Thyroid gland (tissue), 4 donors: ENCODE measurements at regions not wholly inside any gene's neighbourhood (a gene's known extent, or its start where the extent isn't known, plus 50 kb on each side); places are given as distances from the start of the nearest gene placed in this dataset.

Source experiments
- DNase-seq, 2 donors: peaks; one replicate each; pipeline ENCODE4 v3.0.0-alpha.2; 2019
- H3K27ac ChIP-seq, 3 donors: fragments of 200-600 bp; sonication (generic); 1 replicate in 2 of 3; 2 replicates in 1 of 3; pipeline ENCODE4 v1.5.1; 2016 to 2019; ENCODE audit warnings: mild to moderate bottlenecking in 1 of 3, moderate library complexity in 1 of 3
- H3K27me3 ChIP-seq: fragments of 200-600 bp; sonication (generic); one replicate; pipeline ENCODE4 v1.5.1; 2019
- H3K36me3 ChIP-seq, 2 donors: fragments of 200-600 bp; sonication (generic); one replicate each; pipeline ENCODE4 v1.5.1; 2016 to 2019
- H3K4me1 ChIP-seq, 2 donors: fragments of 200-600 bp; sonication (generic); one replicate each; pipeline ENCODE4 v1.5.1; 2017 to 2019
- H3K4me3 ChIP-seq, 3 donors: fragments of 200-600 bp; sonication (generic); replicated peaks in 1 of 3; 1 replicate in 2 of 3; 2 replicates in 1 of 3; pipeline ENCODE4 v1.5.1; 2016; ENCODE audit warnings: mild to moderate bottlenecking in 1 of 3
- H3K9me3 ChIP-seq: fragments of 200-600 bp; sonication (generic); one replicate; pipeline ENCODE4 v1.5.1; 2017
- CTCF ChIP-seq, 6 experiments: fragments of 200-600 bp in 3 of 6; fragments of 450-650 bp in 3 of 6; sonication (generic) in 3 of 6; IDR thresholded peaks; one replicate each; pipeline ENCODE4 v1.5.1; 2016 to 2019; ENCODE audit warnings: antibody characterized with exemption in 6 of 6, mild to moderate bottlenecking in 2 of 6, inconsistent platforms in 1 of 6, moderate library complexity in 1 of 6
- POLR2A ChIP-seq, 2 donors: fragments of 450-650 bp; IDR thresholded peaks; one replicate each; pipeline ENCODE4 v1.6.1; 2017; ENCODE audit warnings: antibody characterized with exemption in 2 of 2, mild to moderate bottlenecking in 2 of 2, moderate library complexity in 1 of 2
- WGBS, 2 donors: methylation state at CpG; one replicate each; pipeline ENCODE4 v1.1.5; 2017; 5-methylcytosine and 5-hydroxymethylcytosine counted together
- intact Hi-C: fragments of 100-400 bp; cut with DNase I; formaldehyde crosslinking; loops from one replicate; pipeline ENCODE4 v1.15.1; 2023

GRCh38 chr5:176740131-176740701, 70.1 kb upstream of the UNC5A start:
- H3K4me3 ChIP-seq, result no peak overlapping the region
- WGBS, 2 donors, result 72% methylated on average over 11 to 16 of the region's 16 CpGs
- H3K4me1 ChIP-seq, result no peaks in the 10 kb centered on the region
- no peak overlapping the region for H3K27ac ChIP-seq
- intact Hi-C loops, result no loop called here
- H3K36me3 ChIP-seq, result no peaks in the 10 kb centered on the region
- no peak for DNase-seq
- no peak for TF ChIP-seq POLR2A (IDR thresholded peaks at IDR 0.05)
- no peak for TF ChIP-seq CTCF (IDR thresholded peaks at IDR 0.05)
- peaks cover 10% of the 10 kb centered on the region for H3K27me3 ChIP-seq
- H3K9me3 ChIP-seq, result no peaks in the 10 kb centered on the region

GRCh38 chr5:176740702-176741496, 69.5 kb upstream of the UNC5A start:
- WGBS, 2 donors, result 54 to 58% methylated on average over 13 to 17 of the region's 24 CpGs
- intact Hi-C loops, result no loop called here
- no peak for DNase-seq
- no peak for TF ChIP-seq POLR2A (IDR thresholded peaks at IDR 0.05)
- TF ChIP-seq CTCF (IDR thresholded peaks at IDR 0.05), result no peak
- Histone ChIP-seq H3K4me1 (no peaks in the 10 kb centered on the region), H3K4me3 (no peak overlapping the region), H3K9me3 (no peaks in the 10 kb centered on the region), H3K27ac (no peak overlapping the region), H3K36me3 (no peaks in the 10 kb centered on the region), H3K27me3 (peaks cover 10% of the 10 kb centered on the region)

- Histone ChIP-seq H3K9me3 (no peaks in the 10 kb centered on the region), H3K27me3 (peaks cover 10% of the 10 kb centered on the region), H3K4me3 (no peak overlapping the region), H3K27ac (no peak overlapping the region), H3K36me3 (no peaks in the 10 kb centered on the region), H3K4me1 (no peaks in the 10 kb centered on the region)
- TF ChIP-seq POLR2A (IDR thresholded peaks at IDR 0.05) (no peak), CTCF (IDR thresholded peaks at IDR 0.05) (no peak)
- WGBS, 2 donors, result 64 to 78% methylated on average over 10 to 11 of the region's 11 CpGs
- no peak for DNase-seq
- intact Hi-C loops, result no loop called here
Observed at GRCh38 chr5:176741561-176742211, 68.7 kb upstream of the UNC5A start.

- no peaks in the 10 kb centered on the region for H3K9me3 ChIP-seq
- WGBS, 2 donors, result 36 to 60% methylated on average over 6 to 10 of the region's 10 CpGs
- no peak overlapping the region for H3K4me3 ChIP-seq
- H3K27ac ChIP-seq, result no peak overlapping the region
- intact Hi-C loops, result no loop called here
- TF ChIP-seq POLR2A (IDR thresholded peaks at IDR 0.05) (no peak), CTCF (IDR thresholded peaks at IDR 0.05) (no peak)
- peaks cover 10% of the 10 kb centered on the region for H3K27me3 ChIP-seq
- no peak for DNase-seq
- no peaks in the 10 kb centered on the region for H3K4me1 ChIP-seq
- no peaks in the 10 kb centered on the region for H3K36me3 ChIP-seq
Observed at GRCh38 chr5:176742246-176743105, 67.9 kb upstream of the UNC5A start.
